ENCODE measurements at regions not wholly inside any gene's neighbourhood (a gene's known extent, or its start where the extent isn't known, plus 50 kb on each side); places are given as distances from the start of the nearest gene placed in this dataset.

DNA sequence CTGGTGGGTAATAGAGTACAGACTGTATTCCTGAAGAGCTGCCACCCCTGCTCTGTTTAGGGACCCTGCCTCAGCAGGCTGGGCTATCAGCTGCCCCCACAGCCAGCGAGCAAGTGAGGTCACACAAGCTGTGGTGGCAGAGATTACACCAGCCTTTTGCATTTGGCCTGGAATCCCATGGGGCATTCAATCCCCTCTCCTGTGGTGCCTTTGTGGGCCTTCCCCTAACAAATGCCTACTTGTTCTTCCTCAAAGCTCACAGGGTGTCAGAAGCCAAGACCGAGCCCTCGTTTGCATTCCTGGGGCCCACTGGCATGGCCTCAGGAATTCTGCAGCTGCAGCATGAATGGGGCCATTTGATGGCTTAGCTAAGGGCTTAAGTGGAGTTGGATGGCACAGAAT is 212.7 kb upstream of the PHYHIPL start:
- TF ChIP-seq ZNF114 (CRISPR knock-in tag; IDR thresholded peaks at IDR 0.05) (peak; percentile 76; the same call in 1 of the 2 replicates), EZH2 (IDR thresholded peaks at IDR 0.05; ENCODE audit: low read depth, unreplicated experiment) (no peak), CREB1 (CRISPR knock-in tag; IDR thresholded peaks at IDR 0.05; ENCODE audit: low read depth) (peak; percentile 82), NANOG (IDR thresholded peaks at IDR 0.05; ENCODE audit: borderline replicate concordance) (0 out of 2 replicates have a peak, but pooled peaks have one; percentile 49), POLR2AphosphoS5 (IDR thresholded peaks at IDR 0.05; ENCODE audit: low read depth) (peak; percentile 28; the same call in 1 of the 2 replicates), ZNF331 (CRISPR knock-in tag; IDR thresholded peaks at IDR 0.05; ENCODE audit: low read depth) (peak; percentile 28; the same call in 1 of the 2 replicates)
- TF ChIP-seq, protein P1, sequence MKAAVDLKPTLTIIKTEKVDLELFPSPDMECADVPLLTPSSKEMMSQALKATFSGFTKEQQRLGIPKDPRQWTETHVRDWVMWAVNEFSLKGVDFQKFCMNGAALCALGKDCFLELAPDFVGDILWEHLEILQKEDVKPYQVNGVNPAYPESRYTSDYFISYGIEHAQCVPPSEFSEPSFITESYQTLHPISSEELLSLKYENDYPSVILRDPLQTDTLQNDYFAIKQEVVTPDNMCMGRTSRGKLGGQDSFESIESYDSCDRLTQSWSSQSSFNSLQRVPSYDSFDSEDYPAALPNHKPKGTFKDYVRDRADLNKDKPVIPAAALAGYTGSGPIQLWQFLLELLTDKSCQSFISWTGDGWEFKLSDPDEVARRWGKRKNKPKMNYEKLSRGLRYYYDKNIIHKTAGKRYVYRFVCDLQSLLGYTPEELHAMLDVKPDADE (IDR thresholded peaks at IDR 0.05) = no peak
- TF ChIP-seq, protein P2, sequence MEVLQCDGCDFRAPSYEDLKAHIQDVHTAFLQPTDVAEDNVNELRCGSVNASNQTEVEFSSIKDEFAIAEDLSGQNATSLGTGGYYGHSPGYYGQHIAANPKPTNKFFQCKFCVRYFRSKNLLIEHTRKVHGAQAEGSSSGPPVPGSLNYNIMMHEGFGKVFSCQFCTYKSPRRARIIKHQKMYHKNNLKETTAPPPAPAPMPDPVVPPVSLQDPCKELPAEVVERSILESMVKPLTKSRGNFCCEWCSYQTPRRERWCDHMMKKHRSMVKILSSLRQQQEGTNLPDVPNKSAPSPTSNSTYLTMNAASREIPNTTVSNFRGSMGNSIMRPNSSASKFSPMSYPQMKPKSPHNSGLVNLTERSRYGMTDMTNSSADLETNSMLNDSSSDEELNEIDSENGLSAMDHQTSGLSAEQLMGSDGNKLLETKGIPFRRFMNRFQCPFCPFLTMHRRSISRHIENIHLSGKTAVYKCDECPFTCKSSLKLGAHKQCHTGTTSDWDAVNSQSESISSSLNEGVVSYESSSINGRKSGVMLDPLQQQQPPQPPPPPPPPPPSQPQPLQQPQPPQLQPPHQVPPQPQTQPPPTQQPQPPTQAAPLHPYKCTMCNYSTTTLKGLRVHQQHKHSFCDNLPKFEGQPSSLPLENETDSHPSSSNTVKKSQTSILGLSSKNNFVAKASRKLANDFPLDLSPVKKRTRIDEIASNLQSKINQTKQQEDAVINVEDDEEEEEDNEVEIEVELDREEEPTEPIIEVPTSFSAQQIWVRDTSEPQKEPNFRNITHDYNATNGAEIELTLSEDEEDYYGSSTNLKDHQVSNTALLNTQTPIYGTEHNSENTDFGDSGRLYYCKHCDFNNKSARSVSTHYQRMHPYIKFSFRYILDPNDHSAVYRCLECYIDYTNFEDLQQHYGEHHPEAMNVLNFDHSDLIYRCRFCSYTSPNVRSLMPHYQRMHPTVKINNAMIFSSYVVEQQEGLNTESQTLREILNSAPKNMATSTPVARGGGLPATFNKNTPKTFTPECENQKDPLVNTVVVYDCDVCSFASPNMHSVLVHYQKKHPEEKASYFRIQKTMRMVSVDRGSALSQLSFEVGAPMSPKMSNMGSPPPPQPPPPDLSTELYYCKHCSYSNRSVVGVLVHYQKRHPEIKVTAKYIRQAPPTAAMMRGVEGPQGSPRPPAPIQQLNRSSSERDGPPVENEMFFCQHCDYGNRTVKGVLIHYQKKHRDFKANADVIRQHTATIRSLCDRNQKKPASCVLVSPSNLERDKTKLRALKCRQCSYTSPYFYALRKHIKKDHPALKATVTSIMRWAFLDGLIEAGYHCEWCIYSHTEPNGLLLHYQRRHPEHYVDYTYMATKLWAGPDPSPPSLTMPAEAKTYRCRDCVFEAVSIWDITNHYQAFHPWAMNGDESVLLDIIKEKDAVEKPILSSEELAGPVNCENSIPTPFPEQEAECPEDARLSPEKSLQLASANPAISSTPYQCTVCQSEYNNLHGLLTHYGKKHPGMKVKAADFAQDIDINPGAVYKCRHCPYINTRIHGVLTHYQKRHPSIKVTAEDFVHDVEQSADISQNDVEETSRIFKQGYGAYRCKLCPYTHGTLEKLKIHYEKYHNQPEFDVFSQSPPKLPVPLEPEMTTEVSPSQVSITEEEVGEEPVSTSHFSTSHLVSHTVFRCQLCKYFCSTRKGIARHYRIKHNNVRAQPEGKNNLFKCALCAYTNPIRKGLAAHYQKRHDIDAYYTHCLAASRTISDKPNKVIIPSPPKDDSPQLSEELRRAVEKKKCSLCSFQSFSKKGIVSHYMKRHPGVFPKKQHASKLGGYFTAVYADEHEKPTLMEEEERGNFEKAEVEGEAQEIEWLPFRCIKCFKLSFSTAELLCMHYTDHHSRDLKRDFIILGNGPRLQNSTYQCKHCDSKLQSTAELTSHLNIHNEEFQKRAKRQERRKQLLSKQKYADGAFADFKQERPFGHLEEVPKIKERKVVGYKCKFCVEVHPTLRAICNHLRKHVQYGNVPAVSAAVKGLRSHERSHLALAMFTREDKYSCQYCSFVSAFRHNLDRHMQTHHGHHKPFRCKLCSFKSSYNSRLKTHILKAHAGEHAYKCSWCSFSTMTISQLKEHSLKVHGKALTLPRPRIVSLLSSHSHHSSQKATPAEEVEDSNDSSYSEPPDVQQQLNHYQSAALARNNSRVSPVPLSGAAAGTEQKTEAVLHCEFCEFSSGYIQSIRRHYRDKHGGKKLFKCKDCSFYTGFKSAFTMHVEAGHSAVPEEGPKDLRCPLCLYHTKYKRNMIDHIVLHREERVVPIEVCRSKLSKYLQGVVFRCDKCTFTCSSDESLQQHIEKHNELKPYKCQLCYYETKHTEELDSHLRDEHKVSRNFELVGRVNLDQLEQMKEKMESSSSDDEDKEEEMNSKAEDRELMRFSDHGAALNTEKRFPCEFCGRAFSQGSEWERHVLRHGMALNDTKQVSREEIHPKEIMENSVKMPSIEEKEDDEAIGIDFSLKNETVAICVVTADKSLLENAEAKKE (CRISPR knock-in tag; IDR thresholded peaks at IDR 0.05) = peak; percentile 91
- Mint-ChIP-seq H3K4me1 (peaks cover 54% of the 10 kb centered on the region), H3K27me3 (ENCODE audit: insufficient read depth, low read depth, poor library complexity) (peaks cover 27% of the 10 kb centered on the region), H3K36me3 (ENCODE audit: low read depth) (no peaks in the 10 kb centered on the region), H3K9me3 (no peaks in the 10 kb centered on the region; the same call in 2 of the 3 replicates), H3K4me3 (peak overlapping the region; percentile 52), H3K27ac (peak overlapping the region; percentile 87; the same call in 1 of the 2 replicates)
- Histone ChIP-seq H2AFZ (no peak overlapping the region), H4K20me1 (replicated peaks; ENCODE audit: insufficient read depth) (no peaks in the 10 kb centered on the region), H3K4me1 (ENCODE audit: insufficient read depth) (peaks cover 40% of the 10 kb centered on the region), H3K4me2 (peak overlapping the region; percentile 35), H3K36me3 (ENCODE audit: insufficient read depth) (no peaks in the 10 kb centered on the region), H3K4me3 (0 out of 2 replicates have a peak overlapping the region, but pooled peaks have one; percentile 4), H3K79me2 (replicated peaks; ENCODE audit: insufficient read depth) (no peaks in the 10 kb centered on the region), H3K27ac (ENCODE audit: low read depth) (peak overlapping the region; percentile 64), H3F3A (replicated peaks; ENCODE audit: low read depth) (no peaks in the 10 kb centered on the region), H3K9me2 (ENCODE audit: insufficient read depth) (no peaks in the 10 kb centered on the region), H3K27me3 (ENCODE audit: insufficient read depth) (peaks cover 13% of the 10 kb centered on the region)
- DNase-seq (ENCODE audit: low spot score) = peak; percentile 88
- peak; percentile 86 for ATAC-seq

All from GM23338 (cell line).